GM12875 (cell line): ENCODE measurements at regions not wholly inside any gene's neighbourhood (a gene's known extent, or its start where the extent isn't known, plus 50 kb on each side); places are given as distances from the start of the nearest gene placed in this dataset.

Source experiments
- H3K4me3 ChIP-seq: one replicate; pipeline ENCODE4 v1.5.1; 2011; ENCODE audit warnings: low read depth, low read length, control low read depth
- CTCF ChIP-seq: IDR thresholded peaks from 2 replicates; pipeline ENCODE4 v1.5.1; 2011; ENCODE audit warnings: low read depth, mild to moderate bottlenecking, control low read depth, inconsistent platforms, low read length, moderate library complexity, borderline replicate concordance; ENCODE audit not compliant: insufficient read depth

GRCh38 chr20:61031101-61031830 lies 220.8 kb upstream of the CDH4 start:
- H3K4me3 ChIP-seq, result no peak overlapping the region
- TF ChIP-seq CTCF, result no peak

GRCh38 chr20:61037498-61037897 lies 214.6 kb upstream of the CDH4 start:
- no peak for TF ChIP-seq CTCF

GRCh38 chr20:61041481-61041880 lies 210.6 kb upstream of the CDH4 start:
- TF ChIP-seq CTCF, result no peak
- no peak overlapping the region for H3K4me3 ChIP-seq

More at GRCh38 chr20:61037498-61037897, 214.6 kb upstream of the CDH4 start:
- H3K4me3 ChIP-seq, result no peak overlapping the region

GRCh38 chr20:61042506-61043385 lies 209.3 kb upstream of the CDH4 start:
- no peak for TF ChIP-seq CTCF
- no peak overlapping the region for H3K4me3 ChIP-seq

- no peak overlapping the region for H3K4me3 ChIP-seq
- TF ChIP-seq CTCF, result no peak
These were observed 208.4 kb upstream of the CDH4 start for GRCh38 chr20:61043681-61044080.

GRCh38 chr20:61044499-61044898 lies 207.6 kb upstream of the CDH4 start:
- no peak overlapping the region for H3K4me3 ChIP-seq
- no peak for TF ChIP-seq CTCF
